ENCODE measurements at regions not wholly inside any gene's neighbourhood (a gene's known extent, or its start where the extent isn't known, plus 50 kb on each side); places are given as distances from the start of the nearest gene placed in this dataset.

DNA sequence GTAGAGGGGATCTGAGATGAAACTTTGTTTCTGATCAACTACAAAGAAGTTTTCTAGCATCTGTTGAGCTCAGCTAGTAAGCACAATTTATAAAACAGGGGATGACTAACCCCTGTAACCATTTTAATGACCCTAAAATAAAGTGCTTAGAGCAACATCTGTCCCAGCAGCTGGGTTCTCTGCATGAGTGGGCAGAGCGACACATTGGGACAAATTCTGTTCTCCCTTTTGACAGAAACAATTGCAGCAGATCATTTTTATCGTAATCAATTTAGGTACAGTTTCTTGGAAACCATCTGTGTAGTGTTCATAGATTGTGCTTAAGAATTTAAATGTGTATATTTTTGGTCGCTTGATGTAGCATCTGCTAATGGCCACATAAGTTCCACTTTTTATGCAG is 678.0 kb downstream of the RNF144A start:
- no peak for TF ChIP-seq CTCF (IDR thresholded peaks at IDR 0.05 in 4 of 5, conservative IDR thresholded peaks at IDR 0.05 in 1 of 5)
- TF ChIP-seq POLR2A (IDR thresholded peaks at IDR 0.05): no peak
